ENCODE measurements at regions not wholly inside any gene's neighbourhood (a gene's known extent, or its start where the extent isn't known, plus 50 kb on each side); places are given as distances from the start of the nearest gene placed in this dataset.

- TF ChIP-seq ZNF462 (CRISPR knock-in tag; IDR thresholded peaks at IDR 0.05) (no peak), JUNB (IDR thresholded peaks at IDR 0.05; ENCODE audit: unreplicated experiment) (no peak), EZH2 (IDR thresholded peaks at IDR 0.05; ENCODE audit: low read depth, unreplicated experiment) (no peak), NANOG (IDR thresholded peaks at IDR 0.05; ENCODE audit: borderline replicate concordance) (no peak)
Observed at GRCh38 chrX:926991-927390, 285.5 kb downstream of the CRLF2 start (continued).

- H3K36me3 ChIP-seq (ENCODE audit: insufficient read depth) = no peaks in the 10 kb centered on the region
- no peaks in the 10 kb centered on the region for H3K4me1 ChIP-seq (ENCODE audit: insufficient read depth)
- no peaks in the 10 kb centered on the region for H3K9me2 ChIP-seq (ENCODE audit: insufficient read depth)
- Mint-ChIP-seq H3K9me3 (peaks cover 9% of the 10 kb centered on the region), H3K27ac (no peak overlapping the region), H3K4me3 (no peak overlapping the region), H3K4me1 (no peaks in the 10 kb centered on the region), H3K36me3 (ENCODE audit: low read depth) (peaks cover 12% of the 10 kb centered on the region; the same call in 2 of the 3 replicates), H3K27me3 (ENCODE audit: insufficient read depth, low read depth, poor library complexity) (peaks cover 3% of the 10 kb centered on the region)
- no peak for ATAC-seq
- no peak overlapping the region for H3K4me3 ChIP-seq
- no peaks in the 10 kb centered on the region for H3F3A ChIP-seq (replicated peaks; ENCODE audit: low read depth)
- H3K27me3 ChIP-seq (ENCODE audit: insufficient read depth) = no peaks in the 10 kb centered on the region
- no peak overlapping the region for H3K4me2 ChIP-seq
- no peak overlapping the region for H2AFZ ChIP-seq
- H3K79me2 ChIP-seq (replicated peaks; ENCODE audit: insufficient read depth) = no peaks in the 10 kb centered on the region
- DNase-seq (ENCODE audit: low spot score) = no peak
- H4K20me1 ChIP-seq (replicated peaks; ENCODE audit: insufficient read depth) = no peaks in the 10 kb centered on the region
- H3K27ac ChIP-seq (ENCODE audit: low read depth) = no peak overlapping the region
- no peak for TF ChIP-seq ZNF114 (CRISPR knock-in tag; IDR thresholded peaks at IDR 0.05)
- TF ChIP-seq NANOG (IDR thresholded peaks at IDR 0.05; ENCODE audit: borderline replicate concordance) = no peak
- TF ChIP-seq CTCF (conservative IDR thresholded peaks at IDR 0.05; ENCODE audit: low read depth in 2 of 2) = no peak
- no peak for TF ChIP-seq STAT1 (IDR thresholded peaks at IDR 0.05; ENCODE audit: unreplicated experiment)
- no peak for TF ChIP-seq ZNF331 (CRISPR knock-in tag; IDR thresholded peaks at IDR 0.05; ENCODE audit: low read depth)
- TF ChIP-seq EZH2 (IDR thresholded peaks at IDR 0.05; ENCODE audit: low read depth, unreplicated experiment) = no peak
- TF ChIP-seq JUNB (IDR thresholded peaks at IDR 0.05; ENCODE audit: unreplicated experiment) = no peak
- no peak for TF ChIP-seq REST (IDR thresholded peaks at IDR 0.05; ENCODE audit: unreplicated experiment)
Observed at GRCh38 chrX:926070-926469, 286.4 kb downstream of the CRLF2 start.

Measured in GM23338 (cell line).